ENCODE measurements at regions not wholly inside any gene's neighbourhood (a gene's known extent, or its start where the extent isn't known, plus 50 kb on each side); places are given as distances from the start of the nearest gene placed in this dataset.

- Histone ChIP-seq H3K27ac (ENCODE audit: low read depth, low read length) (no peak overlapping the region), H3K36me3 (ENCODE audit: control insufficient read depth, insufficient read depth, low read length) (no peaks in the 10 kb centered on the region), H3K27me3 (ENCODE audit: control insufficient read depth, insufficient read depth, low read length, poor library complexity, severe bottlenecking) (no peaks in the 10 kb centered on the region), H3K4me1 (ENCODE audit: control insufficient read depth, insufficient read depth, low read length) (no peaks in the 10 kb centered on the region), H3K9ac (ENCODE audit: extremely low read depth, low read length, poor library complexity, severe bottlenecking) (no peak overlapping the region), H3K4me3 (ENCODE audit: low read length) (no peak overlapping the region), H3K9me3 (ENCODE audit: control insufficient read depth, low read length) (no peaks in the 10 kb centered on the region)
- no peak for TF ChIP-seq CTCF (conservative IDR thresholded peaks at IDR 0.05)
- WGBS, 2 experiments (ENCODE audit: insufficient coverage in 1 of 2, insufficient read length in 1 of 2) = 89 to 91% methylated on average over 4 to 5 of the region's 5 CpGs
- no peak for DNase-seq
- H3K4me3 Mint-ChIP-seq = no peak overlapping the region
- H3K4me1 Mint-ChIP-seq = no peaks in the 10 kb centered on the region
- no peaks in the 10 kb centered on the region for H3K36me3 Mint-ChIP-seq (ENCODE audit: low read depth)
- no peaks in the 10 kb centered on the region for H3K9me3 Mint-ChIP-seq
- H3K27ac Mint-ChIP-seq = no peak overlapping the region
- H3K27me3 Mint-ChIP-seq (ENCODE audit: insufficient read depth) = no peaks in the 10 kb centered on the region
Observed at GRCh38 chr2:7744827-7745226, 827.6 kb downstream of the RNF144A start.

GRCh38 chr2:7745369-7745768 lies 828.2 kb downstream of the RNF144A start:
- H3K36me3 ChIP-seq (ENCODE audit: control insufficient read depth, insufficient read depth, low read length) = no peaks in the 10 kb centered on the region
- TF ChIP-seq CTCF (conservative IDR thresholded peaks at IDR 0.05) = no peak
- H3K9me3 Mint-ChIP-seq = no peaks in the 10 kb centered on the region
- no peak for DNase-seq
- no peaks in the 10 kb centered on the region for H3K27me3 ChIP-seq (ENCODE audit: control insufficient read depth, insufficient read depth, low read length, poor library complexity, severe bottlenecking)
- no peak overlapping the region for H3K27ac ChIP-seq (ENCODE audit: low read depth, low read length)
- no peak overlapping the region for H3K4me3 Mint-ChIP-seq
- H3K9me3 ChIP-seq (ENCODE audit: control insufficient read depth, low read length) = no peaks in the 10 kb centered on the region
- no peak overlapping the region for H3K27ac Mint-ChIP-seq
- H3K27me3 Mint-ChIP-seq (ENCODE audit: insufficient read depth) = no peaks in the 10 kb centered on the region
- no peaks in the 10 kb centered on the region for H3K36me3 Mint-ChIP-seq (ENCODE audit: low read depth)
- 97 to 100% methylated on average over 1 to 2 of the region's 2 CpGs for WGBS, 2 experiments (ENCODE audit: insufficient coverage in 1 of 2, insufficient read length in 1 of 2)
- H3K4me1 ChIP-seq (ENCODE audit: control insufficient read depth, insufficient read depth, low read length) = no peaks in the 10 kb centered on the region
- no peak overlapping the region for H3K9ac ChIP-seq (ENCODE audit: extremely low read depth, low read length, poor library complexity, severe bottlenecking)
- H3K4me1 Mint-ChIP-seq = no peaks in the 10 kb centered on the region
- H3K4me3 ChIP-seq (ENCODE audit: low read length) = no peak overlapping the region

- Mint-ChIP-seq H3K36me3 (ENCODE audit: low read depth) (no peaks in the 10 kb centered on the region), H3K27me3 (ENCODE audit: insufficient read depth) (no peaks in the 10 kb centered on the region), H3K9me3 (no peaks in the 10 kb centered on the region), H3K27ac (no peak overlapping the region), H3K4me1 (no peaks in the 10 kb centered on the region), H3K4me3 (no peak overlapping the region)
- H3K4me3 ChIP-seq (ENCODE audit: low read length) = no peak overlapping the region
- H3K9ac ChIP-seq (ENCODE audit: extremely low read depth, low read length, poor library complexity, severe bottlenecking) = no peak overlapping the region
- DNase-seq = no peak
- H3K4me1 ChIP-seq (ENCODE audit: control insufficient read depth, insufficient read depth, low read length) = no peaks in the 10 kb centered on the region
- no peak for TF ChIP-seq CTCF (conservative IDR thresholded peaks at IDR 0.05)
- H3K27ac ChIP-seq (ENCODE audit: low read depth, low read length) = no peak overlapping the region
- no peaks in the 10 kb centered on the region for H3K36me3 ChIP-seq (ENCODE audit: control insufficient read depth, insufficient read depth, low read length)
- H3K9me3 ChIP-seq (ENCODE audit: control insufficient read depth, low read length) = no peaks in the 10 kb centered on the region
- no peaks in the 10 kb centered on the region for H3K27me3 ChIP-seq (ENCODE audit: control insufficient read depth, insufficient read depth, low read length, poor library complexity, severe bottlenecking)
- 91 to 92% methylated on average over 15 to 17 of the region's 17 CpGs for WGBS, 2 experiments (ENCODE audit: insufficient coverage in 1 of 2, insufficient read length in 1 of 2)
Observed at GRCh38 chr2:7748717-7749415, 831.7 kb downstream of the RNF144A start.

Measured in endodermal cell (in vitro differentiated cells).